ENCODE measurements at regions not wholly inside any gene's neighbourhood (a gene's known extent, or its start where the extent isn't known, plus 50 kb on each side); places are given as distances from the start of the nearest gene placed in this dataset.

- peaks cover 32% of the 10 kb centered on the region for H3K4me1 Mint-ChIP-seq (ENCODE audit: unreplicated experiment)
- peaks cover 2% of the 10 kb centered on the region for H3K27me3 Mint-ChIP-seq (ENCODE audit: unreplicated experiment)
- TF ChIP-seq, protein P1, sequence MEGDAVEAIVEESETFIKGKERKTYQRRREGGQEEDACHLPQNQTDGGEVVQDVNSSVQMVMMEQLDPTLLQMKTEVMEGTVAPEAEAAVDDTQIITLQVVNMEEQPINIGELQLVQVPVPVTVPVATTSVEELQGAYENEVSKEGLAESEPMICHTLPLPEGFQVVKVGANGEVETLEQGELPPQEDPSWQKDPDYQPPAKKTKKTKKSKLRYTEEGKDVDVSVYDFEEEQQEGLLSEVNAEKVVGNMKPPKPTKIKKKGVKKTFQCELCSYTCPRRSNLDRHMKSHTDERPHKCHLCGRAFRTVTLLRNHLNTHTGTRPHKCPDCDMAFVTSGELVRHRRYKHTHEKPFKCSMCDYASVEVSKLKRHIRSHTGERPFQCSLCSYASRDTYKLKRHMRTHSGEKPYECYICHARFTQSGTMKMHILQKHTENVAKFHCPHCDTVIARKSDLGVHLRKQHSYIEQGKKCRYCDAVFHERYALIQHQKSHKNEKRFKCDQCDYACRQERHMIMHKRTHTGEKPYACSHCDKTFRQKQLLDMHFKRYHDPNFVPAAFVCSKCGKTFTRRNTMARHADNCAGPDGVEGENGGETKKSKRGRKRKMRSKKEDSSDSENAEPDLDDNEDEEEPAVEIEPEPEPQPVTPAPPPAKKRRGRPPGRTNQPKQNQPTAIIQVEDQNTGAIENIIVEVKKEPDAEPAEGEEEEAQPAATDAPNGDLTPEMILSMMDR (IDR thresholded peaks at IDR 0.05): no peak
- no peaks in the 10 kb centered on the region for H3K9me3 Mint-ChIP-seq (ENCODE audit: unreplicated experiment)
- no peak overlapping the region for H3K27ac Mint-ChIP-seq (ENCODE audit: unreplicated experiment)
- no peaks in the 10 kb centered on the region for H3K36me3 Mint-ChIP-seq (ENCODE audit: unreplicated experiment)
- no peak overlapping the region for H3K4me3 Mint-ChIP-seq (ENCODE audit: unreplicated experiment)
- DNase-seq (ENCODE audit: extremely low spot score, unreplicated experiment): no peak
Observed at GRCh38 chr9:86772635-86772993, 174.7 kb downstream of the GAS1 start.

GRCh38 chr9:86771941-86772634 is 175.2 kb downstream of the GAS1 start:
- Mint-ChIP-seq H3K9me3 (ENCODE audit: unreplicated experiment) (no peaks in the 10 kb centered on the region), H3K27ac (ENCODE audit: unreplicated experiment) (no peak overlapping the region), H3K4me1 (ENCODE audit: unreplicated experiment) (peaks cover 38% of the 10 kb centered on the region), H3K36me3 (ENCODE audit: unreplicated experiment) (no peaks in the 10 kb centered on the region), H3K27me3 (ENCODE audit: unreplicated experiment) (peaks cover 2% of the 10 kb centered on the region), H3K4me3 (ENCODE audit: unreplicated experiment) (no peak overlapping the region)
- DNase-seq (ENCODE audit: extremely low spot score, unreplicated experiment): no peak
- TF ChIP-seq, protein P1 (IDR thresholded peaks at IDR 0.05): no peak

GRCh38 chr9:86771420-86771819 is 175.9 kb downstream of the GAS1 start:
- Mint-ChIP-seq H3K4me1 (ENCODE audit: unreplicated experiment) (peaks cover 41% of the 10 kb centered on the region), H3K27me3 (ENCODE audit: unreplicated experiment) (peaks cover 2% of the 10 kb centered on the region), H3K9me3 (ENCODE audit: unreplicated experiment) (no peaks in the 10 kb centered on the region), H3K36me3 (ENCODE audit: unreplicated experiment) (no peaks in the 10 kb centered on the region), H3K4me3 (ENCODE audit: unreplicated experiment) (no peak overlapping the region), H3K27ac (ENCODE audit: unreplicated experiment) (no peak overlapping the region)
- TF ChIP-seq, protein P1 (IDR thresholded peaks at IDR 0.05): no peak
- DNase-seq (ENCODE audit: extremely low spot score, unreplicated experiment): no peak

DNA sequence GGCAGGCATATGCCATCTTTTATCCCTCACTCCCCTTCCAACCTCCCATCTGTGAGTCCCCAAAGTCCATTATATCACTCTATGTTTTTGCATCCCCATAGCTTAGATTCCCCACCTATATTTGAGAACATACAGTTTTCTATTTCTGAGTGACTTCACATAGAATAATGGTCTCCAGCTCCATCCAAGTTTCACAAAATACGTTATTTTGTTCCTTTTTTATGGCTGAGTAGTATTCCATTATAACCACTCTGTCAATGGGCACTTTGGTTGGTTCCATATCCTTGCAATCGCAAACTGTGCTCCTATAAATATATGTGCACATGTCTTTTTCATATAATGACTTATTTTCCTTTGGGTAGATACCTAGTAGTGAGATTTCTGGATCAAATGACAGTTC is 178.6 kb downstream of the GAS1 start:
- Mint-ChIP-seq H3K4me3 (ENCODE audit: unreplicated experiment) (no peak overlapping the region), H3K9me3 (ENCODE audit: unreplicated experiment) (no peaks in the 10 kb centered on the region), H3K27ac (ENCODE audit: unreplicated experiment) (no peak overlapping the region), H3K36me3 (ENCODE audit: unreplicated experiment) (no peaks in the 10 kb centered on the region), H3K4me1 (ENCODE audit: unreplicated experiment) (peaks cover 31% of the 10 kb centered on the region), H3K27me3 (ENCODE audit: unreplicated experiment) (no peaks in the 10 kb centered on the region)
- DNase-seq (ENCODE audit: extremely low spot score, unreplicated experiment): no peak
- TF ChIP-seq, protein P1 (IDR thresholded peaks at IDR 0.05): no peak

- Mint-ChIP-seq H3K27ac (ENCODE audit: unreplicated experiment) (no peak overlapping the region), H3K27me3 (ENCODE audit: unreplicated experiment) (no peaks in the 10 kb centered on the region), H3K9me3 (ENCODE audit: unreplicated experiment) (no peaks in the 10 kb centered on the region), H3K4me3 (ENCODE audit: unreplicated experiment) (no peak overlapping the region), H3K36me3 (ENCODE audit: unreplicated experiment) (no peaks in the 10 kb centered on the region), H3K4me1 (ENCODE audit: unreplicated experiment) (peaks cover 28% of the 10 kb centered on the region)
- TF ChIP-seq, protein P1 (IDR thresholded peaks at IDR 0.05): no peak
- DNase-seq (ENCODE audit: extremely low spot score, unreplicated experiment): no peak
Observed at GRCh38 chr9:86768020-86768419, 179.3 kb downstream of the GAS1 start.

Measured in osteocyte (in vitro differentiated cells).